ENCODE measurements at regions not wholly inside any gene's neighbourhood (a gene's known extent, or its start where the extent isn't known, plus 50 kb on each side); places are given as distances from the start of the nearest gene placed in this dataset.

- H3K36me3 ChIP-seq (ENCODE audit: insufficient read depth, low read length, poor library complexity, severe bottlenecking), result no peaks in the 10 kb centered on the region
- H3K27me3 ChIP-seq (replicated peaks; ENCODE audit: insufficient read depth, low read depth, low read length, poor library complexity), result no peaks in the 10 kb centered on the region
- POLR2A ChIA-PET (ENCODE audit: low non-redundant PET), result no interaction called here
- CTCF ChIA-PET, result no interaction called here
- no peaks in the 10 kb centered on the region for H3K9me3 ChIP-seq (ENCODE audit: low read depth, low read length, poor library complexity, severe bottlenecking)
- no peak overlapping the region for H3K4me3 ChIP-seq (ENCODE audit: low read depth, low read length, poor library complexity, severe bottlenecking)
- intact Hi-C loops (cut with micrococcal nuclease; ENCODE audit: unreplicated experiment), result no loop called here
- H3K4me1 ChIP-seq (ENCODE audit: insufficient read depth, low read length, poor library complexity, severe bottlenecking), result no peaks in the 10 kb centered on the region
- no peak for DNase-seq (ENCODE audit: low spot score)
- no peak for TF ChIP-seq EZH2 (IDR thresholded peaks at IDR 0.05; ENCODE audit: borderline replicate concordance, low read depth, low read length, poor library complexity, severe bottlenecking)
- TF ChIP-seq, protein P1, sequence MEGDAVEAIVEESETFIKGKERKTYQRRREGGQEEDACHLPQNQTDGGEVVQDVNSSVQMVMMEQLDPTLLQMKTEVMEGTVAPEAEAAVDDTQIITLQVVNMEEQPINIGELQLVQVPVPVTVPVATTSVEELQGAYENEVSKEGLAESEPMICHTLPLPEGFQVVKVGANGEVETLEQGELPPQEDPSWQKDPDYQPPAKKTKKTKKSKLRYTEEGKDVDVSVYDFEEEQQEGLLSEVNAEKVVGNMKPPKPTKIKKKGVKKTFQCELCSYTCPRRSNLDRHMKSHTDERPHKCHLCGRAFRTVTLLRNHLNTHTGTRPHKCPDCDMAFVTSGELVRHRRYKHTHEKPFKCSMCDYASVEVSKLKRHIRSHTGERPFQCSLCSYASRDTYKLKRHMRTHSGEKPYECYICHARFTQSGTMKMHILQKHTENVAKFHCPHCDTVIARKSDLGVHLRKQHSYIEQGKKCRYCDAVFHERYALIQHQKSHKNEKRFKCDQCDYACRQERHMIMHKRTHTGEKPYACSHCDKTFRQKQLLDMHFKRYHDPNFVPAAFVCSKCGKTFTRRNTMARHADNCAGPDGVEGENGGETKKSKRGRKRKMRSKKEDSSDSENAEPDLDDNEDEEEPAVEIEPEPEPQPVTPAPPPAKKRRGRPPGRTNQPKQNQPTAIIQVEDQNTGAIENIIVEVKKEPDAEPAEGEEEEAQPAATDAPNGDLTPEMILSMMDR (conservative IDR thresholded peaks at IDR 0.05; ENCODE audit: low read depth, low read length), result no peak
- BruUV-seq (replicated peaks), result no TSS peak
- H3K27ac ChIP-seq (ENCODE audit: low read depth, low read length, poor library complexity, severe bottlenecking), result no peak overlapping the region
Measured at GRCh38 chr13:83975655-83976165, 93.4 kb upstream of the SLITRK1 start.

DNA sequence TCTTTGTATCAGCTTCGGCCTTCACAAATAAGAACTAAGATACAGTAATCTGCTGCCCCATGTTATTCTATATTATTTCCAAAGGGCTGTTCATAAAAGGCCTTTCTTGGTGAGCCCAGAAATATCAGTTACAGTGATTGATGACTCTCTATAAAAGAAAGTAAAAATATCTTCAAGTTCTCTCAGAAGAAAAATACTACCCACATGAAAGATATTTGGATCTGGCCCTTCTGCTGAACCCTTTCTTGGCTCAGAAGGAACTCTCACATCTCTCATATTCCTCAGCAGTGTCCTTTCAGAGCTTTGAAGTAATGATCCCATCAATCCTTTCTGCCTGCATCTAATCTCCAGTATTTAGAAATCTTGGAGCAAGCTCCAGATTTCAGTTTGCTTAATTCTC is 76.3 kb upstream of the SLITRK1 start:
- H3K4me1 ChIP-seq (ENCODE audit: insufficient read depth, low read length, poor library complexity, severe bottlenecking), result no peaks in the 10 kb centered on the region
- no peaks in the 10 kb centered on the region for H3K27me3 ChIP-seq (replicated peaks; ENCODE audit: insufficient read depth, low read depth, low read length, poor library complexity)
- DNase-seq (ENCODE audit: low spot score), result no peak
- TF ChIP-seq, protein P1 (conservative IDR thresholded peaks at IDR 0.05; ENCODE audit: low read depth, low read length), result no peak
- no peak for TF ChIP-seq EZH2 (IDR thresholded peaks at IDR 0.05; ENCODE audit: borderline replicate concordance, low read depth, low read length, poor library complexity, severe bottlenecking)
- POLR2A ChIA-PET (ENCODE audit: low non-redundant PET), result no interaction called here
- no TSS peak for BruUV-seq (replicated peaks)
- intact Hi-C loops (cut with micrococcal nuclease; ENCODE audit: unreplicated experiment), result no loop called here
- H3K4me3 ChIP-seq (ENCODE audit: low read depth, low read length, poor library complexity, severe bottlenecking), result no peak overlapping the region
- H3K27ac ChIP-seq (ENCODE audit: low read depth, low read length, poor library complexity, severe bottlenecking), result no peak overlapping the region
- H3K9me3 ChIP-seq (ENCODE audit: low read depth, low read length, poor library complexity, severe bottlenecking), result no peaks in the 10 kb centered on the region
- no peaks in the 10 kb centered on the region for H3K36me3 ChIP-seq (ENCODE audit: insufficient read depth, low read length, poor library complexity, severe bottlenecking)
- CTCF ChIA-PET, result no interaction called here

DNA sequence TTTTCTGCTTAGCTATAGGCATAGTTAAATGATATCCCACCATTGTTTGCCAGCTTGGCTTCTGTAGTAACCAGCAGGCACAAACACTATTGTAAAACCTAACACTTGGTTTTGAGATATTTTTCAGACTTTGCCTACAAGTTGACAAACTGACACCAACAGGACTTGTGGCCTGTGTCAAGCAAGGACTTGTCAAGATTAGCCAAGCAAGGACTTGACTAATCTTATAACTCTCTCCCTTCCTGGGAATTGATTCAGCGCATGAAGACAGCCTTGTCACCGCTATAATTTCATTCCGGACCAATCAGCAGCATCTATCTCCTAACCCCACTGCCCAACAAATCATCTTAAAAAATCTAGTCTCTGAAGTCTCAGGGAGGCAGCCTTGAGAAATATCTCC is 72.7 kb upstream of the SLITRK1 start:
- Histone ChIP-seq H3K27ac (ENCODE audit: low read depth, low read length, poor library complexity, severe bottlenecking) (no peak overlapping the region), H3K4me3 (ENCODE audit: low read depth, low read length, poor library complexity, severe bottlenecking) (no peak overlapping the region), H3K4me1 (ENCODE audit: insufficient read depth, low read length, poor library complexity, severe bottlenecking) (no peaks in the 10 kb centered on the region), H3K9me3 (ENCODE audit: low read depth, low read length, poor library complexity, severe bottlenecking) (no peaks in the 10 kb centered on the region), H3K27me3 (replicated peaks; ENCODE audit: insufficient read depth, low read depth, low read length, poor library complexity) (no peaks in the 10 kb centered on the region), H3K36me3 (ENCODE audit: insufficient read depth, low read length, poor library complexity, severe bottlenecking) (no peaks in the 10 kb centered on the region)
- TF ChIP-seq EZH2 (IDR thresholded peaks at IDR 0.05; ENCODE audit: borderline replicate concordance, low read depth, low read length, poor library complexity, severe bottlenecking), result no peak
- TF ChIP-seq, protein P1 (conservative IDR thresholded peaks at IDR 0.05; ENCODE audit: low read depth, low read length), result no peak
- intact Hi-C loops (cut with micrococcal nuclease; ENCODE audit: unreplicated experiment), result no loop called here
- no TSS peak for BruUV-seq (replicated peaks)
- DNase-seq (ENCODE audit: low spot score), result no peak
- POLR2A ChIA-PET (ENCODE audit: low non-redundant PET), result no interaction called here
- CTCF ChIA-PET, result no interaction called here
